Osteocyte (in vitro differentiated cells): ENCODE measurements at regions not wholly inside any gene's neighbourhood (a gene's known extent, or its start where the extent isn't known, plus 50 kb on each side); places are given as distances from the start of the nearest gene placed in this dataset.

Experiments
- DNase-seq: peaks from one replicate; pipeline ENCODE4 v3.0.0; 2021; ENCODE audit warnings: mixed read lengths; ENCODE audit not compliant: unreplicated experiment; ENCODE audit errors: extremely low spot score
- H3K27ac Mint-ChIP-seq: one replicate; pipeline ENCODE4 v1.8.0; 2021; ENCODE audit warnings: mild to moderate bottlenecking, mixed read lengths; ENCODE audit not compliant: unreplicated experiment
- H3K27me3 Mint-ChIP-seq: one replicate; pipeline ENCODE4 v1.8.0; 2021; ENCODE audit warnings: mixed read lengths; ENCODE audit not compliant: unreplicated experiment
- H3K36me3 Mint-ChIP-seq: one replicate; pipeline ENCODE4 v1.8.0; 2021; ENCODE audit warnings: mixed read lengths; ENCODE audit not compliant: unreplicated experiment
- H3K4me1 Mint-ChIP-seq: one replicate; pipeline ENCODE4 v1.8.0; 2021; ENCODE audit warnings: mixed read lengths; ENCODE audit not compliant: unreplicated experiment
- H3K4me3 Mint-ChIP-seq: one replicate; pipeline ENCODE4 v1.8.0; 2021; ENCODE audit warnings: mild to moderate bottlenecking, moderate library complexity, mixed read lengths; ENCODE audit not compliant: unreplicated experiment
- H3K9me3 Mint-ChIP-seq: one replicate; pipeline ENCODE4 v1.8.0; 2021; ENCODE audit warnings: mixed read lengths; ENCODE audit not compliant: unreplicated experiment
- CTCF ChIP-seq: fragments of 200-600 bp; sonication (generic); IDR thresholded peaks from 2 replicates; pipeline ENCODE4 v1.5.0; 2021; ENCODE audit warnings: antibody characterized with exemption, mild to moderate bottlenecking, moderate library complexity

GRCh38 chr2:163182764-163183354 is 344.3 kb upstream of the KCNH7 start:
- Mint-ChIP-seq H3K27me3 (no peaks in the 10 kb centered on the region), H3K4me1 (peaks cover 8% of the 10 kb centered on the region), H3K4me3 (no peak overlapping the region), H3K9me3 (no peaks in the 10 kb centered on the region), H3K36me3 (no peaks in the 10 kb centered on the region), H3K27ac (no peak overlapping the region)
- TF ChIP-seq CTCF = peak; percentile 75
- no peak for DNase-seq

- no peak overlapping the region for H3K27ac Mint-ChIP-seq
- H3K4me1 Mint-ChIP-seq = no peaks in the 10 kb centered on the region
- no peak overlapping the region for H3K4me3 Mint-ChIP-seq
- H3K36me3 Mint-ChIP-seq = no peaks in the 10 kb centered on the region
- no peaks in the 10 kb centered on the region for H3K27me3 Mint-ChIP-seq
- TF ChIP-seq CTCF = no peak
- no peaks in the 10 kb centered on the region for H3K9me3 Mint-ChIP-seq
- no peak for DNase-seq
Observed at GRCh38 chr2:163177592-163177991, 339.0 kb upstream of the KCNH7 start.

- Mint-ChIP-seq H3K36me3 (no peaks in the 10 kb centered on the region), H3K4me3 (no peak overlapping the region), H3K27me3 (no peaks in the 10 kb centered on the region), H3K4me1 (peaks cover 4% of the 10 kb centered on the region), H3K27ac (no peak overlapping the region), H3K9me3 (no peaks in the 10 kb centered on the region)
- no peak for DNase-seq
- TF ChIP-seq CTCF = no peak
Observed at GRCh38 chr2:163175294-163175693, 336.7 kb upstream of the KCNH7 start.

GRCh38 chr2:163173591-163173990 is 335.0 kb upstream of the KCNH7 start:
- no peak for DNase-seq
- H3K4me3 Mint-ChIP-seq = no peak overlapping the region
- no peaks in the 10 kb centered on the region for H3K36me3 Mint-ChIP-seq
- no peak for TF ChIP-seq CTCF
- H3K27ac Mint-ChIP-seq = no peak overlapping the region
- no peaks in the 10 kb centered on the region for H3K9me3 Mint-ChIP-seq
- peaks cover 6% of the 10 kb centered on the region for H3K4me1 Mint-ChIP-seq
- no peaks in the 10 kb centered on the region for H3K27me3 Mint-ChIP-seq

GRCh38 chr2:163171786-163172530 is 333.4 kb upstream of the KCNH7 start:
- TF ChIP-seq CTCF = no peak
- Mint-ChIP-seq H3K4me3 (no peak overlapping the region), H3K36me3 (no peaks in the 10 kb centered on the region), H3K4me1 (peaks cover 6% of the 10 kb centered on the region), H3K9me3 (no peaks in the 10 kb centered on the region), H3K27ac (no peak overlapping the region), H3K27me3 (no peaks in the 10 kb centered on the region)
- no peak for DNase-seq
